Fibroblast of mammary gland (primary cell): ENCODE measurements at regions not wholly inside any gene's neighbourhood (a gene's known extent, or its start where the extent isn't known, plus 50 kb on each side); places are given as distances from the start of the nearest gene placed in this dataset.

Experiments
- DNase-seq: peaks from one replicate; pipeline ENCODE4 v3.0.0-alpha.2; 2010; ENCODE audit warnings: low read depth
- H3K4me3 ChIP-seq: 2 replicates; pipeline ENCODE4 v1.5.1; 2011; ENCODE audit warnings: low read depth, mild to moderate bottlenecking, low read length, moderate library complexity; ENCODE audit not compliant: control insufficient read depth
- CTCF ChIP-seq: conservative IDR thresholded peaks from 2 replicates; pipeline ENCODE4 v1.5.1; 2011; ENCODE audit warnings: low read depth, low read length, inconsistent platforms; ENCODE audit not compliant: control insufficient read depth, insufficient read depth

DNA sequence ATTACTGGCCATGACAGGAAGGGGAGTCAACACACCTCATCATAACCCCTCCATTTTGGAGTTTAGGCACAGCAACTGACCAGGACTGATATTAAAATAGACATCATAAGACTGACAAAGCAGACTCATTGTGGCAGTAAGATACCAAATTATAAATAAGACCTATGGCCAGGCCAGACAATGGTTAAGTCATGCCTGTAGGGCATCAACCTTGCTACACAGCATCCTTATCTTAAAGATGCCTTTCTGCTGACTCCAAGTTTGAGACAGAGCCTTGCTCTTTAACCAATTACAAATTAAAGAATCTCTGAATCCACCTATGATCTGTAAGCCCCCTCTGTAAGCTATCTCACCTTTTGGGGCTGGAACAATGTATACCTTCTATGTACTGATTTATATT lies 65.5 kb downstream of the VCX2 start:
- no peak for TF ChIP-seq CTCF
- no peak overlapping the region for H3K4me3 ChIP-seq
- no peak for DNase-seq

GRCh38 chrX:8103655-8104054 lies 67.4 kb downstream of the VCX2 start:
- no peak for TF ChIP-seq CTCF
- no peak overlapping the region for H3K4me3 ChIP-seq
- DNase-seq, result no peak

- TF ChIP-seq CTCF, result no peak
- no peak overlapping the region for H3K4me3 ChIP-seq
- DNase-seq, result no peak
Measured at GRCh38 chrX:8091510-8091909, 79.6 kb downstream of the VCX2 start.

GRCh38 chrX:8090906-8091305 lies 80.2 kb downstream of the VCX2 start:
- no peak overlapping the region for H3K4me3 ChIP-seq
- TF ChIP-seq CTCF, result no peak
- no peak for DNase-seq

GRCh38 chrX:8090482-8090881 lies 80.6 kb downstream of the VCX2 start:
- no peak for DNase-seq
- TF ChIP-seq CTCF, result no peak
- no peak overlapping the region for H3K4me3 ChIP-seq

DNA sequence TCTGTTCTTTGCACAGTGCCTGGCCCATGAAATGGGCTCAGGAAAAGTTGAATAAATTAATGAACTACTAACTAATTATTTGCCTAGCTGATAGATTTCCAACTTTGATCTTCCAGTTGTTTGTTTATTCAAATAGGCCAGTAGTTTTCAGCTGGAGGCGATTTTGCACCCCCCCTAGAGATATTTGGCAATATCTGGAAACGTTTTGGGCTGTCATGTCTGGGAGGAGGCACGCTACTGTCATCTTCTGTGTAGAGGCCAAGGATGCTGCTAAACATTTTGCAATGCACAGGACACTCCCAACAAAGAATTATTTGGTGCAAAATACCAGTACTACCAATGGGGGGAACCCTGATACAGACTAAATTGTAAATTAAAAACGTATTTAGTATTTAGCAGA lies 81.9 kb downstream of the VCX2 start:
- no peak for TF ChIP-seq CTCF
- no peak for DNase-seq
- no peak overlapping the region for H3K4me3 ChIP-seq

- H3K4me3 ChIP-seq, result no peak overlapping the region
- no peak for TF ChIP-seq CTCF
- peak; percentile 58 for DNase-seq
Measured at GRCh38 chrX:8084006-8084405, 87.1 kb downstream of the VCX2 start.
